Trophoblast cell (in vitro differentiated cells and primary cell): ENCODE measurements at regions not wholly inside any gene's neighbourhood (a gene's known extent, or its start where the extent isn't known, plus 50 kb on each side); places are given as distances from the start of the nearest gene placed in this dataset.
"Not testable (repeated sequence)": the region's sequence is repeated elsewhere in the genome, so short reads cannot be mapped to it uniquely, and the experiment has no call there.

ENCODE experiments used
- DNase-seq, 2 donors: peaks; one replicate each; pipeline ENCODE4 v3.0.0-alpha.2; 2016
- H2AFZ ChIP-seq: 2 replicates; pipeline ENCODE4 v1.6.1; 2013; ENCODE audit warnings: low read length, moderate library complexity, mild to moderate bottlenecking; ENCODE audit not compliant: insufficient read depth, poor library complexity
- H2AK5ac ChIP-seq: 2 replicates; pipeline ENCODE4 v1.6.1; 2013; ENCODE audit warnings: mild to moderate bottlenecking, low read length
- H2BK120ac ChIP-seq: 2 replicates; pipeline ENCODE4 v1.6.1; 2013; ENCODE audit warnings: low read length, mild to moderate bottlenecking, moderate library complexity; ENCODE audit not compliant: insufficient read depth, poor library complexity
- H2BK12ac ChIP-seq: 2 replicates; pipeline ENCODE4 v1.6.1; 2013; ENCODE audit warnings: mild to moderate bottlenecking, low read length, moderate library complexity
- H2BK5ac ChIP-seq: 2 replicates; pipeline ENCODE4 v1.6.1; 2013; ENCODE audit warnings: low read length, low read depth, moderate library complexity, mild to moderate bottlenecking; ENCODE audit not compliant: poor library complexity
- H3K14ac ChIP-seq: 2 replicates; pipeline ENCODE4 v1.6.1; 2013; ENCODE audit warnings: mild to moderate bottlenecking, low read length
- H3K18ac ChIP-seq: 2 replicates; pipeline ENCODE4 v1.6.1; 2013; ENCODE audit warnings: mild to moderate bottlenecking, low read length
- H3K23ac ChIP-seq: 2 replicates; pipeline ENCODE4 v1.6.1; 2013; ENCODE audit warnings: low read length
- H3K27ac ChIP-seq: 2 replicates; pipeline ENCODE4 v1.5.1; 2013; ENCODE audit warnings: low read depth, mild to moderate bottlenecking, inconsistent platforms, low read length, moderate library complexity
- H3K27me3 ChIP-seq: 2 replicates; pipeline ENCODE4 v1.6.1; 2013; ENCODE audit warnings: inconsistent platforms, mild to moderate bottlenecking, low read length, moderate library complexity; ENCODE audit not compliant: insufficient read depth
- H3K36me3 ChIP-seq, 2 experiments: 1 replicate in 1 of 2; 2 replicates in 1 of 2; pipeline ENCODE4 v1.6.1; 2013; ENCODE audit warnings: low read length in 2 of 2, mild to moderate bottlenecking in 2 of 2, moderate library complexity in 1 of 2; ENCODE audit not compliant: insufficient read depth in 2 of 2, control insufficient read depth in 1 of 2
- H3K4ac ChIP-seq: 2 replicates; pipeline ENCODE4 v1.6.1; 2013; ENCODE audit warnings: low read depth, mild to moderate bottlenecking, low read length, moderate library complexity
- H3K4me1 ChIP-seq, 2 experiments: 1 replicate in 1 of 2; 2 replicates in 1 of 2; pipeline ENCODE4 v1.6.1; 2013; ENCODE audit warnings: low read length in 2 of 2, mild to moderate bottlenecking in 2 of 2, moderate library complexity in 1 of 2; ENCODE audit not compliant: insufficient read depth in 2 of 2, control insufficient read depth in 1 of 2
- H3K4me2 ChIP-seq: 2 replicates; pipeline ENCODE4 v1.6.1; 2013; ENCODE audit warnings: inconsistent platforms, mild to moderate bottlenecking, low read length, moderate library complexity
- H3K4me3 ChIP-seq: 2 replicates; pipeline ENCODE4 v1.5.1; 2013; ENCODE audit warnings: mild to moderate bottlenecking, low read depth, low read length, inconsistent platforms
- H3K79me1 ChIP-seq: one replicate; pipeline ENCODE4 v1.6.1; 2013; ENCODE audit warnings: low read length
- H3K79me2 ChIP-seq: 2 replicates; pipeline ENCODE4 v1.6.1; 2013; ENCODE audit warnings: low read length, mild to moderate bottlenecking; ENCODE audit not compliant: control insufficient read depth, insufficient read depth, poor library complexity
- H3K9ac ChIP-seq: 2 replicates; pipeline ENCODE4 v1.6.1; 2013; ENCODE audit warnings: mild to moderate bottlenecking, low read length
- H3K9me3 ChIP-seq: 2 replicates; pipeline ENCODE4 v1.6.1; 2013; ENCODE audit warnings: low read depth, mild to moderate bottlenecking, control low read depth, inconsistent platforms, low read length; ENCODE audit not compliant: insufficient read depth
- H4K12ac ChIP-seq: 2 replicates; pipeline ENCODE4 v1.6.1; 2013; ENCODE audit warnings: low read depth, mild to moderate bottlenecking, low read length, moderate library complexity
- H4K8ac ChIP-seq: 2 replicates; pipeline ENCODE4 v1.6.1; 2013; ENCODE audit warnings: low read depth, mild to moderate bottlenecking, low read length, moderate library complexity
- H4K91ac ChIP-seq: one replicate; pipeline ENCODE4 v1.6.1; 2013; ENCODE audit warnings: low read depth, mild to moderate bottlenecking, low read length, moderate library complexity
- WGBS: extraction: QIAGEN DNeasy Blood & Tissue Kit; methylation state at CpG from one replicate; pipeline ENCODE4 v1.1.7; 2013; ENCODE audit warnings: missing lambda C conversion rate; ENCODE audit not compliant: insufficient read length, insufficient coverage; ENCODE audit errors: extremely low coverage; 5-methylcytosine and 5-hydroxymethylcytosine counted together

GRCh38 chr22:48819232-48819631 lies 1008.4 kb downstream of the BRD1 start:
- Histone ChIP-seq H3K79me1 (no peaks in the 10 kb centered on the region), H3K4ac (no peak overlapping the region), H2BK12ac (no peak overlapping the region), H2BK5ac (no peak overlapping the region), H3K36me3 (no peaks in the 10 kb centered on the region), H3K4me1 (no peaks in the 10 kb centered on the region), H2AFZ (no peak overlapping the region), H3K9ac (no peak overlapping the region), H3K79me2 (no peaks in the 10 kb centered on the region), H4K8ac (no peak overlapping the region), H2AK5ac (no peak overlapping the region), H2BK120ac (no peak overlapping the region), H3K14ac (no peak overlapping the region), H3K4me3 (no peak overlapping the region), H3K18ac (no peak overlapping the region), H3K27me3 (no peaks in the 10 kb centered on the region), H4K12ac (no peak overlapping the region), H3K23ac (no peak overlapping the region), H3K27ac (no peak overlapping the region), H4K91ac (no peak overlapping the region), H3K4me2 (no peak overlapping the region), H3K9me3 (peaks cover 3% of the 10 kb centered on the region)
- no peak for DNase-seq
- WGBS: no CpG with 5 or more reads among the region's 16 CpGs

- H3K18ac ChIP-seq, DNase-seq, H3K36me3 ChIP-seq, H3K4me3 ChIP-seq, H3K4ac ChIP-seq, H2BK12ac ChIP-seq, H3K79me2 ChIP-seq, H2AK5ac ChIP-seq, H4K8ac ChIP-seq, H3K14ac ChIP-seq, H2BK120ac ChIP-seq, H3K4me2 ChIP-seq, H3K27me3 ChIP-seq, H3K9ac ChIP-seq, H2AFZ ChIP-seq, H3K79me1 ChIP-seq, H2BK5ac ChIP-seq, H3K23ac ChIP-seq, H3K27ac ChIP-seq, H3K9me3 ChIP-seq, H4K91ac ChIP-seq, H3K4me1 ChIP-seq, H4K12ac ChIP-seq: not testable (repeated sequence)
- WGBS: no CpG with 5 or more reads among the region's 10 CpGs
Observed at GRCh38 chr22:48817491-48817890, 1010.2 kb downstream of the BRD1 start.

GRCh38 chr22:48811885-48812284 lies 1015.8 kb downstream of the BRD1 start:
- Histone ChIP-seq H3K79me1 (no peaks in the 10 kb centered on the region), H2BK12ac (no peak overlapping the region), H2AK5ac (no peak overlapping the region), H3K18ac (no peak overlapping the region), H3K27me3 (no peaks in the 10 kb centered on the region), H4K8ac (no peak overlapping the region), H2BK5ac (no peak overlapping the region), H3K36me3 (no peaks in the 10 kb centered on the region), H3K9me3 (peaks cover 3% of the 10 kb centered on the region), H2BK120ac (no peak overlapping the region), H3K27ac (no peak overlapping the region), H3K4ac (no peak overlapping the region), H4K91ac (no peak overlapping the region), H3K4me1 (no peaks in the 10 kb centered on the region), H4K12ac (no peak overlapping the region), H3K14ac (no peak overlapping the region), H3K79me2 (no peaks in the 10 kb centered on the region), H2AFZ (no peak overlapping the region), H3K9ac (no peak overlapping the region), H3K4me2 (no peak overlapping the region), H3K4me3 (no peak overlapping the region), H3K23ac (no peak overlapping the region)
- WGBS: no CpG with 5 or more reads among the region's 7 CpGs
- no peak for DNase-seq

GRCh38 chr22:48808038-48808960 lies 1019.4 kb downstream of the BRD1 start:
- H3K27me3 ChIP-seq: no peaks in the 10 kb centered on the region
- no peak overlapping the region for H2BK12ac ChIP-seq
- no peak overlapping the region for H3K4me2 ChIP-seq
- no peak for DNase-seq
- no peak overlapping the region for H3K14ac ChIP-seq
- H2AFZ ChIP-seq: no peak overlapping the region
- no peak overlapping the region for H3K4ac ChIP-seq
- H3K4me3 ChIP-seq: no peak overlapping the region
- H4K12ac ChIP-seq: no peak overlapping the region
- H3K4me1 ChIP-seq: no peaks in the 10 kb centered on the region
- H3K9ac ChIP-seq: no peak overlapping the region
- WGBS: no CpG with 5 or more reads among the region's 7 CpGs
- no peak overlapping the region for H3K23ac ChIP-seq
- no peaks in the 10 kb centered on the region for H3K79me1 ChIP-seq
- no peak overlapping the region for H2BK5ac ChIP-seq
- H3K36me3 ChIP-seq: no peaks in the 10 kb centered on the region
- H4K91ac ChIP-seq: no peak overlapping the region
- no peak overlapping the region for H3K18ac ChIP-seq
- no peak overlapping the region for H3K27ac ChIP-seq
- H3K9me3 ChIP-seq: peaks cover 3% of the 10 kb centered on the region
- no peak overlapping the region for H2BK120ac ChIP-seq
- no peak overlapping the region for H4K8ac ChIP-seq
- no peaks in the 10 kb centered on the region for H3K79me2 ChIP-seq
- no peak overlapping the region for H2AK5ac ChIP-seq
